ENCODE measurements at regions not wholly inside any gene's neighbourhood (a gene's known extent, or its start where the extent isn't known, plus 50 kb on each side); places are given as distances from the start of the nearest gene placed in this dataset.
"Not testable (repeated sequence)": the region's sequence is repeated elsewhere in the genome, so short reads cannot be mapped to it uniquely, and the experiment has no call there.

GRCh38 chr9:66819510-66819909 is 81.0 kb upstream of the ZNF658 start:
- H2AFZ ChIP-seq (ENCODE audit: low read length); H3K4me2 ChIP-seq (ENCODE audit: insufficient read depth, low read length, poor library complexity, severe bottlenecking); H3K4ac ChIP-seq (ENCODE audit: low read length); H3K9ac ChIP-seq (ENCODE audit: low read depth, low read length, poor library complexity); H3K9me3 ChIP-seq (replicated peaks in 1 of 2; ENCODE audit: control insufficient read depth in 2 of 2, insufficient read depth in 1 of 2, low read depth in 1 of 2, low read length in 2 of 2); H2BK5ac ChIP-seq (ENCODE audit: low read length); H3K18ac ChIP-seq (ENCODE audit: low read length); H4K91ac ChIP-seq (ENCODE audit: low read depth, low read length, poor library complexity); H2BK15ac ChIP-seq (ENCODE audit: low read length); H2BK12ac ChIP-seq (ENCODE audit: low read length); H2AK5ac ChIP-seq (ENCODE audit: low read depth, low read length); H3K79me1 ChIP-seq (ENCODE audit: low read depth, low read length); H3K23ac ChIP-seq (ENCODE audit: low read depth, low read length, poor library complexity); H3K36me3 ChIP-seq (replicated peaks in 1 of 2; ENCODE audit: control insufficient read depth in 2 of 2, insufficient read depth in 2 of 2, low read length in 2 of 2); DNase-seq (ENCODE audit: low spot score); H2BK120ac ChIP-seq (ENCODE audit: low read depth, low read length); H3K27ac ChIP-seq (replicated peaks; ENCODE audit: low read length); H4K8ac ChIP-seq (ENCODE audit: low read depth, low read length); H3K14ac ChIP-seq (ENCODE audit: low read length); H3K4me3 ChIP-seq (ENCODE audit: low read length in 2 of 2); H3K4me1 ChIP-seq (ENCODE audit: control insufficient read depth in 2 of 2, insufficient read depth in 1 of 2, low read depth in 1 of 2, low read length in 2 of 2); H3K27me3 ChIP-seq (ENCODE audit: control insufficient read depth in 3 of 3, insufficient read depth in 3 of 3, low read depth in 1 of 3, low read length in 3 of 3): not testable (repeated sequence)

GRCh38 chr9:66820014-66820660 is 80.4 kb upstream of the ZNF658 start:
- not testable (repeated sequence) for H2BK5ac ChIP-seq (ENCODE audit: low read length); H3K9me3 ChIP-seq (replicated peaks in 1 of 2; ENCODE audit: control insufficient read depth in 2 of 2, insufficient read depth in 1 of 2, low read depth in 1 of 2, low read length in 2 of 2); H3K18ac ChIP-seq (ENCODE audit: low read length); H3K4ac ChIP-seq (ENCODE audit: low read length); DNase-seq (ENCODE audit: low spot score); H3K79me1 ChIP-seq (ENCODE audit: low read depth, low read length); H3K4me1 ChIP-seq (ENCODE audit: control insufficient read depth in 2 of 2, insufficient read depth in 1 of 2, low read depth in 1 of 2, low read length in 2 of 2); H4K91ac ChIP-seq (ENCODE audit: low read depth, low read length, poor library complexity); H3K4me2 ChIP-seq (ENCODE audit: insufficient read depth, low read length, poor library complexity, severe bottlenecking); H4K8ac ChIP-seq (ENCODE audit: low read depth, low read length); H3K4me3 ChIP-seq (ENCODE audit: low read length in 2 of 2); H2BK15ac ChIP-seq (ENCODE audit: low read length); H3K14ac ChIP-seq (ENCODE audit: low read length); H2AFZ ChIP-seq (ENCODE audit: low read length); H3K23ac ChIP-seq (ENCODE audit: low read depth, low read length, poor library complexity); H3K27ac ChIP-seq (replicated peaks; ENCODE audit: low read length); H2AK5ac ChIP-seq (ENCODE audit: low read depth, low read length); H2BK120ac ChIP-seq (ENCODE audit: low read depth, low read length); H2BK12ac ChIP-seq (ENCODE audit: low read length); H3K36me3 ChIP-seq (replicated peaks in 1 of 2; ENCODE audit: control insufficient read depth in 2 of 2, insufficient read depth in 2 of 2, low read length in 2 of 2); H3K27me3 ChIP-seq (ENCODE audit: control insufficient read depth in 3 of 3, insufficient read depth in 3 of 3, low read depth in 1 of 3, low read length in 3 of 3); H3K9ac ChIP-seq (ENCODE audit: low read depth, low read length, poor library complexity)
- WGBS, 2 donors (ENCODE audit: extremely low coverage in 2 of 2, insufficient read length in 2 of 2, insufficient replicate concordance in 1 of 2): no CpG with 5 or more reads among the region's 5 CpGs

DNA sequence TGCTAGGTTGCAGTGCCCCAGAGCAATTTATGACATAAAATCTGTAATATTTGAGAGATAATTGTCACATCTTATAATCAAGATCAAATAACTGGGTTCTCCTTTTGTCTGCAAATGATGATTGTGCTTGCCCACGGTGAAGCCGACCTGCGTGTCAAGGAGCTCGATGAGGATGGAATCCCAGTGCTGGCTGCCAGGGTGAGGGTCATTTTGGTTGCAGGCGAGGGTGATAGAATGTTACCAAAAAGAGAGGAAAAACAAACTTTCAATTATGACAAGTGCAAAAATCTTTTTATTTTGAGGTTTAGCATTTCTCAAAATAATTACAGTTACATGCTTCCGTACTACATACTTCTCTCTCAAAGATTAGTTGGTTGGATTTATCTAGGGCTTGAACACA is 76.4 kb upstream of the ZNF658 start:
- H3K9ac ChIP-seq (ENCODE audit: low read depth, low read length, poor library complexity); H3K18ac ChIP-seq (ENCODE audit: low read length); H4K91ac ChIP-seq (ENCODE audit: low read depth, low read length, poor library complexity); H3K27ac ChIP-seq (replicated peaks; ENCODE audit: low read length); H2AFZ ChIP-seq (ENCODE audit: low read length); H3K4me1 ChIP-seq (ENCODE audit: control insufficient read depth in 2 of 2, insufficient read depth in 1 of 2, low read depth in 1 of 2, low read length in 2 of 2); H3K36me3 ChIP-seq (replicated peaks in 1 of 2; ENCODE audit: control insufficient read depth in 2 of 2, insufficient read depth in 2 of 2, low read length in 2 of 2); DNase-seq (ENCODE audit: low spot score); H3K23ac ChIP-seq (ENCODE audit: low read depth, low read length, poor library complexity); H3K4me2 ChIP-seq (ENCODE audit: insufficient read depth, low read length, poor library complexity, severe bottlenecking); H2BK5ac ChIP-seq (ENCODE audit: low read length); H4K8ac ChIP-seq (ENCODE audit: low read depth, low read length); H2AK5ac ChIP-seq (ENCODE audit: low read depth, low read length); H3K9me3 ChIP-seq (replicated peaks in 1 of 2; ENCODE audit: control insufficient read depth in 2 of 2, insufficient read depth in 1 of 2, low read depth in 1 of 2, low read length in 2 of 2); H3K14ac ChIP-seq (ENCODE audit: low read length); H3K4me3 ChIP-seq (ENCODE audit: low read length in 2 of 2); H3K27me3 ChIP-seq (ENCODE audit: control insufficient read depth in 3 of 3, insufficient read depth in 3 of 3, low read depth in 1 of 3, low read length in 3 of 3); H2BK12ac ChIP-seq (ENCODE audit: low read length); H2BK120ac ChIP-seq (ENCODE audit: low read depth, low read length); H2BK15ac ChIP-seq (ENCODE audit: low read length); H3K79me1 ChIP-seq (ENCODE audit: low read depth, low read length); H3K4ac ChIP-seq (ENCODE audit: low read length): not testable (repeated sequence)
- no CpG with 5 or more reads among the region's 6 CpGs for WGBS, 2 donors (ENCODE audit: extremely low coverage in 2 of 2, insufficient read length in 2 of 2, insufficient replicate concordance in 1 of 2)

DNA sequence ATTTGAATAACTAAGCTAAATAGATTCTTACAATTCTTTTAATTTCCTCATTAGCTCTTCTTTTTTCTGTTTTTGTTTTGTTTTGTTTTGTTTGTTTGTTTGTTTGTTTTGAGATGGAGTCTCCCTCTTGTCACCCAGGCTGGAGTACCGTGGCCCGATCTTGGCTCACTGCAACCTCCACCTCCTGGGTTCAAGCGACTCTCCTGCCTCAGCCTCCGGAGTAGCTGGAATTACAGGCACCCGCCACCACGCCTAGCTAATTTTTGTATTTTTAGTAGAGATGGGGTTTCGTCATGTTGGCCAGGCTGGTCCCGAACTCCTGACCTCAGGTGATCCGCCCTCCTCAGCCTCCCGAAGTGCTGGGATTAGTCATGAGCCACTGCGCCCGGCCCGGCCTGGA is 70.7 kb upstream of the ZNF658 start:
- H2AK5ac ChIP-seq (ENCODE audit: low read depth, low read length); H3K27me3 ChIP-seq (ENCODE audit: control insufficient read depth in 3 of 3, insufficient read depth in 3 of 3, low read depth in 1 of 3, low read length in 3 of 3); H3K79me1 ChIP-seq (ENCODE audit: low read depth, low read length); H3K27ac ChIP-seq (replicated peaks; ENCODE audit: low read length); H3K9me3 ChIP-seq (replicated peaks in 1 of 2; ENCODE audit: control insufficient read depth in 2 of 2, insufficient read depth in 1 of 2, low read depth in 1 of 2, low read length in 2 of 2); H3K36me3 ChIP-seq (replicated peaks in 1 of 2; ENCODE audit: control insufficient read depth in 2 of 2, insufficient read depth in 2 of 2, low read length in 2 of 2); H3K4ac ChIP-seq (ENCODE audit: low read length); H2BK5ac ChIP-seq (ENCODE audit: low read length); H4K91ac ChIP-seq (ENCODE audit: low read depth, low read length, poor library complexity); H3K14ac ChIP-seq (ENCODE audit: low read length); H3K4me3 ChIP-seq (ENCODE audit: low read length in 2 of 2); H2BK15ac ChIP-seq (ENCODE audit: low read length); H3K4me2 ChIP-seq (ENCODE audit: insufficient read depth, low read length, poor library complexity, severe bottlenecking); H2AFZ ChIP-seq (ENCODE audit: low read length); H3K23ac ChIP-seq (ENCODE audit: low read depth, low read length, poor library complexity); H3K18ac ChIP-seq (ENCODE audit: low read length); H2BK120ac ChIP-seq (ENCODE audit: low read depth, low read length); H3K9ac ChIP-seq (ENCODE audit: low read depth, low read length, poor library complexity); H3K4me1 ChIP-seq (ENCODE audit: control insufficient read depth in 2 of 2, insufficient read depth in 1 of 2, low read depth in 1 of 2, low read length in 2 of 2); DNase-seq (ENCODE audit: low spot score); H2BK12ac ChIP-seq (ENCODE audit: low read length); H4K8ac ChIP-seq (ENCODE audit: low read depth, low read length): not testable (repeated sequence)
- no CpG with 5 or more reads among the region's 13 CpGs for WGBS, 2 donors (ENCODE audit: extremely low coverage in 2 of 2, insufficient read length in 2 of 2, insufficient replicate concordance in 1 of 2)
